ENCODE measurements at regions not wholly inside any gene's neighbourhood (a gene's known extent, or its start where the extent isn't known, plus 50 kb on each side); places are given as distances from the start of the nearest gene placed in this dataset.

DNA sequence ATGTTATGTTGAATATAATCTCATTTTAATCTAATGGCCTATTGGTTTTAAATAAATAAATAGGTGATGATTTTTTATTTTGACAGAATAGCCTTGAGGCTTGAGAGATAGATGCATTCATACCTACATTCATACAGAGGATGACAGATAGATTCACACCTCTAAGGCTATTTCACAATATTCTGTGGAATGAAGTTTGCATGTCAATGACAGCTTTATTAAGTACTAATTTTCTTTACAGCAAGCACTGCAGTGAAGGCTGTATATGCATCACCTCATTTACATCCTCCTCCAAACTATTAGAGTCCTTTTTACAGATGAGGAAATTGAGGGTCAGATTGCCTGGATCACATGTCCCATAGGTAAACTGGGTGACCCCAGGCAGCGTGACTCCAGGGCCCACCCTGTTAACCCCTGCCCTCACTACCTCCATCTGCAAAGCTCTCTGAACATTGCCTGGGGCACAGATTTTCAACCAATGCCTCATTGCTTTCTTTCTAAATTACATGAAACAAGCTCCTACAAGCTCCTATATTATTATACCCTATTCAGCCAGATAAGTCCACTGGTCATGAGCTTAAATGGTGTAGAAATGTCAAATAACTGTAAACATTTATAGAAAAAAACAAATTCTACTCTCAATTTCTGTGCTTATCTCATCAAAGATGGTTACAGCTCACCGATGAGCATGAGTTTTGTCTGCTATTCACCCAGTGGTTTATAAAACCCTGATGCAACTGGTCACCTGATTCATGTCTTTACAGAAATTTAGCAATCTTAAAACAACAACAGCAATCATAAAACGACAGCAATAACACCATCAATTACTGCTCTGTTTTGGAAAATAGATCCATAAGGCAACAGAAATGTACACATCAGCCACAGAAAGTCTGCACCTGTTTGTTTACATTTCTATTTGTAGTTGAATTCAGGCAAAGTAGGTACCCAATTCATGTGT is 338.0 kb downstream of the NSG2 start:
- peaks cover 2 to 3% of the 10 kb centered on the region in 2 donors for H3K9me3 ChIP-seq (ENCODE audit: control insufficient read depth in 2 of 2, insufficient read depth in 1 of 2, low read depth in 1 of 2, low read length in 1 of 2)
- H3K27me3 ChIP-seq (ENCODE audit: control insufficient read depth in 1 of 2, insufficient read depth in 2 of 2, low read length in 2 of 2): no peaks in the 10 kb centered on the region
- no peak overlapping the region for H3K27ac ChIP-seq (ENCODE audit: low read depth in 2 of 2, low read length in 1 of 2)
- H3K36me3 ChIP-seq (ENCODE audit: control insufficient read depth in 2 of 2, insufficient read depth in 2 of 2, low read length in 1 of 2): no peaks in the 10 kb centered on the region
- 56 to 62% methylated on average over 3 of the region's 3 CpGs for WGBS, 2 donors
- H3K4me3 ChIP-seq (ENCODE audit: low read depth in 1 of 2, low read length in 2 of 2): no peak overlapping the region
- no peaks in the 10 kb centered on the region for H3K4me1 ChIP-seq (ENCODE audit: control insufficient read depth in 2 of 2, insufficient read depth in 2 of 2, low read length in 1 of 2)

DNA sequence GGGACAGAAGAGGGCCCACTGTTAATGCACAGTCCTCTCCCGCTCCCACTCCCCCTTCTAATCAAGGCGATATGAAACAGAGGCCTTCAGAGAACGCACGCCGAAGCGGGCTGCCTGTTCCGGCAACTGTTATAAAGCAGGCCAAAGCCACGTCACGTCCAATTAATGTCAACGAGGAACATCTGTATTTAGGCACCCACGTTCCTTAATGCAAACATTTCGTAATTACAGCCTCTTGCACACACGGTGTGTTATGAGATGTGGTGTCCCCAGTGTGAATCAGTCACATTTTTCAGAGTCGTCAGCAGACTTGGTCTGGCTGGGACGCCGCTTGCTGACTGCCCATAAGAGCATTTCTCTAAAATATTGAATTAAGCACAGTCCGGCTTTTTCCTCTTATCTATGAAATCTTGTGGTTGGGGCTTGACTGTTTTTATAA is 339.0 kb downstream of the NSG2 start:
- Histone ChIP-seq H3K9me3 (ENCODE audit: control insufficient read depth in 2 of 2, insufficient read depth in 1 of 2, low read depth in 1 of 2, low read length in 1 of 2) (no peaks in the 10 kb centered on the region), H3K4me1 (ENCODE audit: control insufficient read depth in 2 of 2, insufficient read depth in 2 of 2, low read length in 1 of 2) (no peaks in the 10 kb centered on the region), H3K27me3 (ENCODE audit: control insufficient read depth in 1 of 2, insufficient read depth in 2 of 2, low read length in 2 of 2) (no peaks in the 10 kb centered on the region), H3K27ac (ENCODE audit: low read depth in 2 of 2, low read length in 1 of 2) (no peak overlapping the region), H3K36me3 (ENCODE audit: control insufficient read depth in 2 of 2, insufficient read depth in 2 of 2, low read length in 1 of 2) (no peaks in the 10 kb centered on the region), H3K4me3 (ENCODE audit: low read depth in 1 of 2, low read length in 2 of 2) (no peak overlapping the region)
- WGBS, 2 donors: 76% methylated on average over 17 of the region's 17 CpGs

GRCh38 chr5:174386306-174386705 is 338.1 kb upstream of the MSX2 start:
- H3K9me3 ChIP-seq (ENCODE audit: control insufficient read depth in 2 of 2, insufficient read depth in 1 of 2, low read depth in 1 of 2, low read length in 1 of 2): no peaks in the 10 kb centered on the region
- H3K27me3 ChIP-seq (ENCODE audit: control insufficient read depth in 1 of 2, insufficient read depth in 2 of 2, low read length in 2 of 2): no peaks in the 10 kb centered on the region
- no peak overlapping the region for H3K4me3 ChIP-seq (ENCODE audit: low read depth in 1 of 2, low read length in 2 of 2)
- H3K4me1 ChIP-seq (ENCODE audit: control insufficient read depth in 2 of 2, insufficient read depth in 2 of 2, low read length in 1 of 2): no peaks in the 10 kb centered on the region
- 90 to 91% methylated on average over 3 of the region's 3 CpGs for WGBS, 2 donors
- no peaks in the 10 kb centered on the region for H3K36me3 ChIP-seq (ENCODE audit: control insufficient read depth in 2 of 2, insufficient read depth in 2 of 2, low read length in 1 of 2)
- H3K27ac ChIP-seq (ENCODE audit: low read depth in 2 of 2, low read length in 1 of 2): no peak overlapping the region

- no peaks in the 10 kb centered on the region for H3K9me3 ChIP-seq (ENCODE audit: control insufficient read depth in 2 of 2, insufficient read depth in 1 of 2, low read depth in 1 of 2, low read length in 1 of 2)
- H3K27ac ChIP-seq (ENCODE audit: low read depth in 2 of 2, low read length in 1 of 2): no peak overlapping the region
- WGBS, 2 donors: 67 to 70% methylated on average over 2 of the region's 2 CpGs
Measured at GRCh38 chr5:174386846-174387245, 337.5 kb upstream of the MSX2 start.

DNA sequence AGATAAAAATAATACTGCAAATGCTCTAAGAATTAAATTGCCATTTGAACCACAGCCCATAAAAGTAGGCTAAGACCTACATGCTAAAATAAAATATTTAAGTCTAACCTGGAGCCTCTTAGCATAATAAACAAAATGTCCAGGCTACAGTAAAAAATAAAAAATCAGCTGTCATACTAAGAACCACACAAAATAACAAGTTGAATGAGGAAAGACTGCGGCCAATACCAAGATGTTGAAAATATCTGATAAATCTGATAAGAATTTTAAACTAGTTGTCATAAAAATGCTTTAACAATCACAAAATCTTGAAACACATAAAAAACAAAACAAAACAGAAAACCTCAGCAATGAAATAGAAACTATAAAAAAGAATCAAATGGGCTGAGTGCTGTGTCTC is 336.9 kb upstream of the MSX2 start:
- Histone ChIP-seq H3K9me3 (ENCODE audit: control insufficient read depth in 2 of 2, insufficient read depth in 1 of 2, low read depth in 1 of 2, low read length in 1 of 2) (no peaks in the 10 kb centered on the region), H3K27me3 (ENCODE audit: control insufficient read depth in 1 of 2, insufficient read depth in 2 of 2, low read length in 2 of 2) (no peaks in the 10 kb centered on the region), H3K4me3 (ENCODE audit: low read depth in 1 of 2, low read length in 2 of 2) (no peak overlapping the region), H3K36me3 (ENCODE audit: control insufficient read depth in 2 of 2, insufficient read depth in 2 of 2, low read length in 1 of 2) (no peaks in the 10 kb centered on the region), H3K27ac (ENCODE audit: low read depth in 2 of 2, low read length in 1 of 2) (no peak overlapping the region), H3K4me1 (ENCODE audit: control insufficient read depth in 2 of 2, insufficient read depth in 2 of 2, low read length in 1 of 2) (no peaks in the 10 kb centered on the region)
- 80 to 87% methylated on average over 1 of the region's 1 CpG for WGBS, 2 donors

More at GRCh38 chr5:174386846-174387245, 337.5 kb upstream of the MSX2 start:
- H3K4me3 ChIP-seq (ENCODE audit: low read depth in 1 of 2, low read length in 2 of 2): no peak overlapping the region
- no peaks in the 10 kb centered on the region for H3K27me3 ChIP-seq (ENCODE audit: control insufficient read depth in 1 of 2, insufficient read depth in 2 of 2, low read length in 2 of 2)
- H3K4me1 ChIP-seq (ENCODE audit: control insufficient read depth in 2 of 2, insufficient read depth in 2 of 2, low read length in 1 of 2): no peaks in the 10 kb centered on the region
- H3K36me3 ChIP-seq (ENCODE audit: control insufficient read depth in 2 of 2, insufficient read depth in 2 of 2, low read length in 1 of 2): no peaks in the 10 kb centered on the region

GRCh38 chr5:174392892-174393291 is 331.5 kb upstream of the MSX2 start:
- Histone ChIP-seq H3K36me3 (ENCODE audit: control insufficient read depth in 2 of 2, insufficient read depth in 2 of 2, low read length in 1 of 2) (no peaks in the 10 kb centered on the region), H3K27ac (ENCODE audit: low read depth in 2 of 2, low read length in 1 of 2) (no peak overlapping the region), H3K9me3 (ENCODE audit: control insufficient read depth in 2 of 2, insufficient read depth in 1 of 2, low read depth in 1 of 2, low read length in 1 of 2) (no peaks in the 10 kb centered on the region), H3K4me3 (ENCODE audit: low read depth in 1 of 2, low read length in 2 of 2) (no peak overlapping the region), H3K27me3 (ENCODE audit: control insufficient read depth in 1 of 2, insufficient read depth in 2 of 2, low read length in 2 of 2) (no peaks in the 10 kb centered on the region), H3K4me1 (ENCODE audit: control insufficient read depth in 2 of 2, insufficient read depth in 2 of 2, low read length in 1 of 2) (no peaks in the 10 kb centered on the region)
- 77 to 86% methylated on average over 6 of the region's 6 CpGs for WGBS, 2 donors

DNA sequence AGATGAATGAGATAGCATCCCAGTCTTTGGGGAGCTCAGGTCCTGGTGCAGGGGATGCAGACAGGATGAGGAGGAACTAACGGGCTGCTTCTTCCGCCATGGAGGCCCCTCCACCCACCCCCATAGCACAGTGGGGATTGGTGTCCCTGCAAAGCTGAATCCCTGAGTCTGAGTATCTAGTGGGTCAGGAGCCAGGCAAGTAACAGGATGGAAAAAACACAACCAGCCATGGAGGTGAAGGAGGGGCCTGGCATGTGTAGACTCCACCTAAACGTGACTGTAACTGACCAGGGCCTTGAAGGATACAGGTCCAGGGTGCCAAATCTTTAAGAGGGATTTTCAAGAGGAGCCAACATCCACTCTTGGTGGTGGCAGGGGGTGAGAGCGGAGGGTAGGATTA is 327.8 kb upstream of the MSX2 start:
- no peaks in the 10 kb centered on the region for H3K27me3 ChIP-seq (ENCODE audit: control insufficient read depth in 1 of 2, insufficient read depth in 2 of 2, low read length in 2 of 2)
- H3K4me3 ChIP-seq (ENCODE audit: low read depth in 1 of 2, low read length in 2 of 2): no peak overlapping the region
- no peaks in the 10 kb centered on the region for H3K4me1 ChIP-seq (ENCODE audit: control insufficient read depth in 2 of 2, insufficient read depth in 2 of 2, low read length in 1 of 2)
- no peak overlapping the region for H3K27ac ChIP-seq (ENCODE audit: low read depth in 2 of 2, low read length in 1 of 2)
- H3K36me3 ChIP-seq (ENCODE audit: control insufficient read depth in 2 of 2, insufficient read depth in 2 of 2, low read length in 1 of 2): no peaks in the 10 kb centered on the region
- 64% methylated on average over 4 of the region's 4 CpGs for WGBS, 2 donors
- no peaks in the 10 kb centered on the region for H3K9me3 ChIP-seq (ENCODE audit: control insufficient read depth in 2 of 2, insufficient read depth in 1 of 2, low read depth in 1 of 2, low read length in 1 of 2)

DNA sequence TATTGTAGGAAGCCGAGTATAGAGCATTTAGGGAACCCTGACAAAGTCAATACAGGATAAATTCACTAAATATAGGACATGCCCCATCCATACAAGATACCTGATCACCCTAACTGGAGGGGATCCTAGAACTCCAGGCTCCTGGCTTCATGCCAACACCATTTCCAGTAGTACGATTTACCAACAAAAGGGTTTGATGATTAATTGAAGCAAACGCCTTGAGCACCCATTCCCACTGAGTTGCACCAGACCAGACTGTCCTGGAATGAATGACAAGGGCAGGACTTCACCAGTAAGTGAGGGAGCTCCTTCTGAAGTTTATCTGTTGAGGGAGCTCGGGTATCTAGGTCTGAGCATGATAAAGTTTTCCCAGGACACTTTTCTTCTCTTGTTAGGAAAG is 327.2 kb upstream of the MSX2 start:
- Histone ChIP-seq H3K4me1 (ENCODE audit: control insufficient read depth in 2 of 2, insufficient read depth in 2 of 2, low read length in 1 of 2) (no peaks in the 10 kb centered on the region), H3K4me3 (ENCODE audit: low read depth in 1 of 2, low read length in 2 of 2) (no peak overlapping the region), H3K27ac (ENCODE audit: low read depth in 2 of 2, low read length in 1 of 2) (no peak overlapping the region), H3K36me3 (ENCODE audit: control insufficient read depth in 2 of 2, insufficient read depth in 2 of 2, low read length in 1 of 2) (no peaks in the 10 kb centered on the region), H3K9me3 (ENCODE audit: control insufficient read depth in 2 of 2, insufficient read depth in 1 of 2, low read depth in 1 of 2, low read length in 1 of 2) (no peaks in the 10 kb centered on the region), H3K27me3 (ENCODE audit: control insufficient read depth in 1 of 2, insufficient read depth in 2 of 2, low read length in 2 of 2) (no peaks in the 10 kb centered on the region)
- 27 to 35% methylated on average over 4 of the region's 4 CpGs for WGBS, 2 donors

DNA sequence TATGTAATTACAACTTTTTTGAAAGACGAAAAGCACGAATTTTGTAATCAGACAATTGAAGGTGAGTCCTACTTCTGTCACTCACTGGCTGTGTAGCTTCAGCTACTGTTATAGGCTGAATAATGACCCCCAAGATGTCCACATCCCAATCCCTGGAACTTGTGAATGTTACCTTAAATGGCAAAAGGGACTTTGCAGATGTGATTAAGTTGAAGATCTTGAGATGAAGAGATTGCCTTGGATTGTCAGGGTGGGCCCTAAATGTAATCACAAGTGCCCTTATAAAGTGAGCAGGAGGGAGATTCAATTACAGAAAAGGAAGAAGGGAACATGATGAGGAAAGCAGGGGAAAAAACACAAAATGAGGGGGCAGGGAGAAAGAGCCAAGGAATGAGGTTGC is 326.2 kb upstream of the MSX2 start:
- Histone ChIP-seq H3K27me3 (ENCODE audit: control insufficient read depth in 1 of 2, insufficient read depth in 2 of 2, low read length in 2 of 2) (no peaks in the 10 kb centered on the region), H3K27ac (ENCODE audit: low read depth in 2 of 2, low read length in 1 of 2) (no peak overlapping the region), H3K4me1 (ENCODE audit: control insufficient read depth in 2 of 2, insufficient read depth in 2 of 2, low read length in 1 of 2) (no peaks in the 10 kb centered on the region), H3K4me3 (ENCODE audit: low read depth in 1 of 2, low read length in 2 of 2) (no peak overlapping the region), H3K36me3 (ENCODE audit: control insufficient read depth in 2 of 2, insufficient read depth in 2 of 2, low read length in 1 of 2) (no peaks in the 10 kb centered on the region), H3K9me3 (ENCODE audit: control insufficient read depth in 2 of 2, insufficient read depth in 1 of 2, low read depth in 1 of 2, low read length in 1 of 2) (no peaks in the 10 kb centered on the region)
- 79 to 90% methylated on average over 2 of the region's 2 CpGs for WGBS, 2 donors

DNA sequence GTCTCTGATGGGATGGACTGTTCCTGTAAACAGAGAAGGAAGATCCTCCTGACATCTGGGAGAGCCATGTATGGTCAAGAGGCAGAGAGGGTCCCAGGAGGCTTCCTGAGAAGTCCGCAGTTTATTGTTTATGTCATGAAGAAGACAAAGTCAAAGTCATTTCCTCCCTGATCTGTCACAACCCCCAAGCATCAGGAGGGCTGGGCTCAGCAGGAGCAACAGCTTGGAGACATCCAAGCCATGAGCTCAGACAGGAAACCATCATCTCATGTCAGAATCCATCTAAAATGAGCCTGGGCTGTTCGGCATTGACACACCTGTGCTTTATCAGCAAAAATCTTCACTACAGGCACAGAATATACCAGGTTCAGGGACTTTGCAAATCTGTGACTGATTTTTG is 325.0 kb upstream of the MSX2 start:
- WGBS, 2 donors: 43 to 53% methylated on average over 2 of the region's 2 CpGs
- no peaks in the 10 kb centered on the region for H3K36me3 ChIP-seq (ENCODE audit: control insufficient read depth in 2 of 2, insufficient read depth in 2 of 2, low read length in 1 of 2)
- no peaks in the 10 kb centered on the region for H3K4me1 ChIP-seq (ENCODE audit: control insufficient read depth in 2 of 2, insufficient read depth in 2 of 2, low read length in 1 of 2)
- no peak overlapping the region for H3K27ac ChIP-seq (ENCODE audit: low read depth in 2 of 2, low read length in 1 of 2)
- H3K27me3 ChIP-seq (ENCODE audit: control insufficient read depth in 1 of 2, insufficient read depth in 2 of 2, low read length in 2 of 2): no peaks in the 10 kb centered on the region
- H3K4me3 ChIP-seq (ENCODE audit: low read depth in 1 of 2, low read length in 2 of 2): no peak overlapping the region
- no peaks in the 10 kb centered on the region for H3K9me3 ChIP-seq (ENCODE audit: control insufficient read depth in 2 of 2, insufficient read depth in 1 of 2, low read depth in 1 of 2, low read length in 1 of 2)
